ENCODE measurements at regions not wholly inside any gene's neighbourhood (a gene's known extent, or its start where the extent isn't known, plus 50 kb on each side); places are given as distances from the start of the nearest gene placed in this dataset.

DNA sequence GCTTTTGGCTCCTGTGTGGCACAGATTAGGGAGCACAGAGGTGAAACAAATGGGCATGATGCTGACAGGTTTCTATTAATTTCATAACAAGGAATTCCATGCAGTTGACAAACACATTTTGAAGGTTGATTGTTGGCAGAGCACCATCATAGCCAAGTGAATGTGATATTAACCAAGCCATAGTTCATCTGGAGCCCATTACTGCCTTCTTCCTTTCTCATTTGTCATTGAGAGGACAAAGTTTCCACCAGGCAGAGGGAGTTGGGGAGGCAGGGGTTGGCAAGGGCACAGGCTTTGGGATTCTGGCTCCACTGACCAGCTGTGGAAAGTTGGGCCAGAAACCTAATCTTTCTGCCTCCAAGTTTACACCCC lies 325.2 kb downstream of the MFSD1 start:
- DNase-seq (ENCODE audit: low spot score), result no peak

DNA sequence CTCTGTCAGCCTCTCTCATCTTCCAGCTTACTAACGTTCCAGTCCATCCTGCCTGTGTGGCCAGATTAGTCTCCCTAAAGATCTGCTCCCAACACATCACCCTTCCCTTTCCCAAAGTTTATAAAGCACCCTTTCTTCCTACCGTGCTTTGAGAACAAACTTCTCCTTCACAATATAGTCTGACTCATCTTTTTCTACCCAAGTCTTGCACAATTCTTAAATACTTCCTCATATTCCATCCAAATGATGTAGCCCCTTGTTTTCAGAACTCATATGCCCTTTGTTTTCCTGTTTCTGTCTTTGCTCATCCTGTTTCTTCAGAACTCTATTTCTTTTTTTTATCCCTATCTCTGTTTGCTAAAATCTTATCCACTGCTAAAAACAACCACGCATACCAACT lies 326.8 kb downstream of the MFSD1 start:
- peak; percentile 38 for DNase-seq (ENCODE audit: low spot score)

DNA sequence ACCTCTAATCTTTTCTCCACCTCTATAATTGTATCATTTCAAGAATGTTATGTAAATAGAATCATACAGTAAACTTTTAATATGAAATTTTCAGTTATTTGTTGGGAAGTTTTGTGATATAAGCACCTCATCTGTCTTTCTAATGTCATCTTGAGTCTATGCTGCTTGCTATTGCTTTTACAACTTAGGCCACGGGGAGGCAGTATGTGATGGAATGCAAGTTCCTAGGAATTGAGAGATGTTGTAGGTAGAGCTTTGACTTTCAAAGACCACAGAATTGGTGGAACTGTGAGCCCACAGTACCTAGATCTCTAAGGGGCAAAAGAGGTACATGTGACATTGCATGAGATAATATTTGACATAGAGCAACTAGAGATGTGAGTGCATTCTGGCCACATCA lies 328.3 kb downstream of the MFSD1 start:
- DNase-seq (ENCODE audit: low spot score), result no peak

DNA sequence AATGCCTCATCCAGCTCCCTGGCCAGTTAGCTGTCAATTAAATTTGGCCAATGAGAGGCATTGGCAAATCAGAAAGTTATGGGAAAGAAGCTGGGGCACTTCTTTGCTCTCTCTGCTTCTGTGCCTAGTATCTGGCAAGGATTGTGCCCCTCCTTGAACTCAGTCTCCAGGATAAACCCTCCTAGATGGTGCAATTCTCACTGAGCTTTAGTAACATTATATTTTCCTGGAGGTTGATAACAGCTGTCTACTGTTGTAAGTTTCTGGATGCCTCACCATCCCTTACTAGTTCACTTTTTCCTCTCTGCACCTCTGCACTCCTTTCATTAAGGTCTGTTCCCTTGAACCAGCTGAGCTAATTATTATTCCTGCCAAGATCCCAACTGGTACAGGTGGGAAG lies 329.5 kb downstream of the MFSD1 start:
- DNase-seq (ENCODE audit: low spot score), result no peak

DNA sequence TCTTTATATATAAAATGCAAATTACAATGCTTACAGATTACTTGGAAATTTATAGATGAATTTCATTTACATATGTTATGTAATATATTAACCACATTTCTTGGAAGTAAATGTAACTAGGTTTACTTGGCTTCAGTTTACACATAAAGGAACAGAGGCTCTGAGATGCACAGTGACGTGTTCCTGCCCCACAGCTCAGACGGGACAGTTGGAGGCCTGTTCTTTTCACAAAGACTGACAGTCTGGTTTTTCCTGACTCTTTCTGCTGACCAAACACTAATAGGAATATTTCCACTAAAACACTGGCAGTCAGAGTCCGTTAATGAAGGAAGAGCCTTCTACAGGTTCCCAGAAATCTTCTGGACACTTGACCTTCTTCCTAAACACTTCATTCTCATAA lies 336.1 kb downstream of the MFSD1 start:
- no peak for DNase-seq (ENCODE audit: low spot score)

DNA sequence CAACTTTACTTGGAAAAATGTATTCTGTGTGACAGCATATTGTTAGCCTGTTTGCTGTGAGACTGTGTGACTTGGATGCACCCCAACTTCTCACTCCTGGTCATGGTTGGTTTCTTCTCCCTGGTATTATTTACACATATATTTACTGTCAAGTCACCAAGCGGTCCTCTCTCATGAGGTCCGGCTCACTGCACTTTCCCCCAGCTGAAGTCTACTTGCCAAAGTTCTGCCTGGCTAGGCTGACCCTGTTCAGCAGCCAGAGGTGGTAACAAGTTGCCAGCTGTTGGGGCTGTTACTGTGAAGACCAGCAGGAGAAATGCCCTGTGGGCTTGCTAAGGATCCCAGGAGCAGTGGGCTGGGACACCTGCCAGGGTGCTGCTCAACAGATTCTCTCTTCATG lies 337.5 kb downstream of the MFSD1 start:
- DNase-seq (ENCODE audit: low spot score), result no peak

DNA sequence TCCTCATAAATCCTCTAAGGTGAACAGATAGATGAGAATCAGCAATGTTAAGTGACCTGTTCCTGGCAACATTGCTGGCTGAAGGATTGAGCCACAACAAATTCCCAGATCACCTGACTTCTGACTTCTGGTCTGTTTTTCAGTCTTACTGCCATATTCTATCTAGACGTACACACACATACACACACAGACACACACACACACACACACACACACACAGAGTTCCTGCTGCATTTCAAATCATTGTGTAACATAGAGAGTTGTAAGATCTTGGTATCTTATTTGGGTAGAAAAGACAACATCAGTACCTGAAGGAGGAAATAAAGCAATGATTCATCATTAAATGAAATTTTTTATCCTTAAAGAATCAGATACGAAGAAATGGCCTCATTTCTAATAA lies 342.6 kb downstream of the MFSD1 start:
- DNase-seq (ENCODE audit: low spot score), result no peak

DNA sequence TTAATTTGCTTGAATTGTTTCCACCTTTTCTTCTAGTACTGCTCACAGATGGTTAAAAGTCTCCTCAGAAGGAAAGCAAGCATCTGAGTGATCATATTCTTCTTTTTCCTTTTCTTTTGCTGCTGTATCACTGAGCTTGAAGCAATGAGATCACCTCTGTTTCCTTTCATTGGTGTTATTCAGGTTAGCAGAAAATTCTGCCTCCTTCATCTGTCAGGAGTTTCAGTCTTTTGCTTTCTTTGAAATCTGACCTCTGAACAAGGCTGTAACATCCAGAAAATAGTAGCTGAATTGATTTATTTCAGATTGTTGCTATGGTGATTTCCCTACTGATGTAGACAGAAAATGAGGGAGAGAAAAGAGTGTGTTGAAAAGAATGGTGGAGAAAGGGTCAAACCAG lies 343.0 kb downstream of the MFSD1 start:
- DNase-seq (ENCODE audit: low spot score), result no peak

DNA sequence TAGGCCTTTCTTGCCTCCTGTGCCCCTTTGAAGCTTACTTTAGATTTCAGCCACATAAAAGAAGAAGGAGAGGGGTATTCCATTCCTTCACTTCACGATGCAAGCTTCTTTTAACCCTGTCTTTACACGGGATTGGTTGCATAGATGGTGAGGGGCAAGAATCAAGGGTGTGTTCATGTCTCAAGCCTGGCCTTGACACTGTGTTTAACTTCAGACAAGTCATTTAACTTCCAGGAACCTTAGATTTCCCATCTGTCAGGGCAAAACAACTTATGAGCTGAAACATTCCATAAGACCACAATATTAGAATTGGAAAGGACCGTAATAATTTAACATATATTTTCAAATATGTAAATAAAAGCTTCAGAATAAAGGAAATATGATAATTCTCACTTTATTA lies 344.5 kb downstream of the MFSD1 start:
- DNase-seq (ENCODE audit: low spot score), result no peak

DNA sequence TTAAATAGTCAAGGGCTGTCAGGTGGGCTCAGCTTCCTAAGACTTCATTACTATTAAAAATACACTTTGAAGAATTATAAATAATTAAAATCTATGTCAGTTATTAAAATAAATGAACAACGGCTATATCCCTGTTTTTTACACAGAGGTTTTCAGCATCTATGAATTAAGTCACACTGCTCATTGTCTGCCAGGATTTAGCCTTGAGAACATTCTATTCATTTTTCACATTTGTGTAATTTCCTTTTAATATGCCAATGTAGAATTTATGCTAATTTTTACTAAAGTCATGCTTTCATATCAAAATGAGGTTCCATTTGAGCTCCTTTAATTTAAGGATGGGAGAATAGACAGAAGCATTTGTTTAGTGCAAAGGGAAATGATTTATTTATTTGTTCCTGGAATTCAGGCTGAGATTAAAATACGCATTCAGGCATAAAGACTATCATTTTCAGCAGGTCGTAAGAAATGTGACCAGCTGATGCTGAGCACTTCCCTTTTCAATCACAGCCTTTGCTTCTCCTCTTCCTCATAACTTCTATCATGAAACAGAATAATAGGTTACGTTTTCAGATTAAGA lies 345.1 kb downstream of the MFSD1 start:
- no peak for DNase-seq (ENCODE audit: low spot score)

DNA sequence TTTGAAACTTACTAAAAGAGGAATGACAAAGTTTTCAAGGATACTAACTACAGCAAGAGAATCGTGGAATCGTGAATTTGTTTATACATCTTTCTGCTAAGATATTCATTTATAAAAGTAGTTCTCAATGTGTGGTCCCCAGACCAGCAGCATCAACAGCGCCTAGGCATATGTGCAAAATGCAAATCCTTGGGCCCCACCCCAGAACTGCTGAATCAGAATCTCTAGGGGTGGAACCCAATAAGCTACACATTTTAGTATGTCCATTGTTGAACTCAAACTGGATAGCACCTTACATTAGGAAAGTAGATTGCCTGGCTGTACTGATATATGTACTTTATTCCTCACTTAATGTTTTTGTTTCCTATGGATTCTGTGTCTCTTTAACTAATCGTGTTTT lies 346.0 kb downstream of the MFSD1 start:
- DNase-seq (ENCODE audit: low spot score), result no peak

DNA sequence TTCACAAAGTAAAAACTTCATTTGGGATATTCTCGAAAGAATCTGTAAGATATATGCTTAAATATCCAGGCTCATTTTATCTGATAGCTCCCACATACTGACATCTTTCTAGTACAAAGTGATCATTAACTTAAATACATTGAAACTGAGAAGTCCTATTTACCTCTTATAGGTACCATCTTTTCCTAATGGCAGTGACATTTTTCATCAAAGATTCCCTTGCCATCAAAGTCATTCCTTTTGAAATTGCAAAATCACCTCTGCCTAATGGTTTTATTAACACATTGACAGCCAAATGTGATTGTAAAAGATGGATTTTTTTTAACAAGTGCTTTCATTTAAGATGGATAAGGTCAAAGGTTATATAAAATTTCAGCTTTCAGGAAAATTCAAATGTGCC lies 346.6 kb downstream of the MFSD1 start:
- no peak for DNase-seq (ENCODE audit: low spot score)

DNA sequence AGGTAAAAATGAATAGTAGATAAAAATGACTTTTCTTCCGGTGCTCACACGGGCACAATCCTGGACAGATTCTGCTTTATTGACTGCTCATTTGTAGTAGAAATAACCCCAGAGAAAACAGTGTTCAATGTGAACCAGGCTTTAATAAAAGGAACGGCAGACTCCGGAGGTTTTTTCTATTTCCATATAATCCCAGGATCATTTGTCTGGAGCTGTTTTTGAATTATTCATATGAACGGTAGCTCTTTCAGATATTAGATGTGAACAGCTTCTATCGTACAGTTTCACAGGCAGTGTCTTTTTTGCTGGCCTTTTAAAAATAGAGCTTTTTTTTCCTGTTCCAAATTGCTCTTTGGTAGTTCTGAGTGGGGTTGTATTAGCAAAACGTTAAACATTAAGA lies 347.3 kb downstream of the MFSD1 start:
- no peak for DNase-seq (ENCODE audit: low spot score)

DNA sequence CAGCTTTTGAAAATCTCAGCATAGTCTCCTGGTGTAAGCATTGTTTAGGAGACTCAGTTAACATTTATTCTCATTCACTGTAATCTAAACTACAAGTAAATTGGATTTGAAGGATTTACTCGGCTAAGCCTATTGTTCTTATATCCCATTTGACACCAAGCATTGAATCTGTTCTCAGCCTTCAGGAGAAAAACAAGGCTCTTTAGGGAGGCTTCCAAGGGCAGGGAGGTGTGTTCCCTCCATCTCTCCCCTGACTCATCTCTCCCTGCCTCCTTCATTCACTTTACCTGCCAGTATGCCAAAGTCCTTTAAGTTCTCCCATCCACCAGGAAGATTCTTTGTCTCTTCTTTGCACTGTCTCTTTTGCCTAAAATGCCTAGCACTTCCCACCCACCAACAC lies 347.8 kb downstream of the MFSD1 start:
- no peak for DNase-seq (ENCODE audit: low spot score)

DNA sequence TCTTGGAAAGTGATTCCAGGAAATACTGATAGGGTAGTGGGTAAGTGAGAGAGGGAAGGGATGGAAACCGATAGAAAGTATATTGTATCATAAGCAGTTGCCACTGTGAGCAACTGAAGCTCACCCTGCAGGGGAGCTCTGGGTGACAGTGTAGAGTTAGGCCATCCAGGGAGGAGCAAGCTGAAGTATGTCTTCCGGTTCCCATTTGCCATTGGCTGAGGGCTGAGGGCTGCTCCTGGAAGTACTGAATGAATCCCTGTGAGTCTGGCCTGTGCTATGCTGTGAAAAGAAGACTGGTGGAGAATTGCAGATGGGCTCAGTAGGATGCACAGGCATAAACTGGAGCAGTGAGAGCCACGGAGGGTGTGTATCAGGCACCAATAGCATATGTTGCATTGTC lies 348.3 kb downstream of the MFSD1 start:
- DNase-seq (ENCODE audit: low spot score), result no peak

DNA sequence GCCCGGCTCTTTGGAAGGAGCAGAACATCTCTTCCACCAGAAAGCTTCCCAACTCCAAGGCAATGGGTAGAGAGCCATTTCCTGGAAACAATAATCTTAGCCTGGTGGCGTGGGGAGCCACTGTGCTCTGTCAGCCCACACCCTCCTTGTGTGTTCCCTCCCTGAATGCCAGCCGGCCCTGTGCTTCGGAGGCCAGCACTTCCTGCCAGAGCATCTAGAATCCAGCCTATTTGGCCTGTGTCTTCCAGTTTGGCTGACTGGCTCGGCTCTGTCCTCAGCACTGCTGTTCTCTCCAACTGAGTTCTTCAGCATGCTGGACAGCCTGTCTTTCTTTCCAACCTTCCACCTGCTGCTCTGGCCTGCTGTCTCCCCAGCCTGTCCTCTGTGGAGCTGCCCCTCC lies 349.3 kb downstream of the MFSD1 start:
- DNase-seq (ENCODE audit: low spot score), result no peak

DNA sequence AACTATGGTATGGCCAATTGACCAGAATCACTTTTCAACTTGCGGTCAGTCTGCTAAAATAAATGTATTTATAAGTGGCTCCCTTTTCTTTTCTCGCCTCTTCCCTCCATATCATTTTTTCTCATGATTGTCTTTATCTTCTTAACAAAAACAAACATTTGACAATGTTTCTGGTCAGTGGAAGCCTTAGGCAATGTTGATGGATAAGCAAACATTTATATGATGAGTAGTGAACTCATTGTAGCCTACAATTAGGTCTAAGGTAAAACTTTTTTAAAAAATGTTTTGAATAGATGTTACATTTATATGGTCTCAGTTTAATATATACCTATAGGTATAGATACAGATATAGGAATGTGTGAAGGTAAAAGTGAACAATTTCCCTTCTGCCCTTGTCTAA lies 355.4 kb downstream of the MFSD1 start:
- DNase-seq (ENCODE audit: low spot score), result no peak

DNA sequence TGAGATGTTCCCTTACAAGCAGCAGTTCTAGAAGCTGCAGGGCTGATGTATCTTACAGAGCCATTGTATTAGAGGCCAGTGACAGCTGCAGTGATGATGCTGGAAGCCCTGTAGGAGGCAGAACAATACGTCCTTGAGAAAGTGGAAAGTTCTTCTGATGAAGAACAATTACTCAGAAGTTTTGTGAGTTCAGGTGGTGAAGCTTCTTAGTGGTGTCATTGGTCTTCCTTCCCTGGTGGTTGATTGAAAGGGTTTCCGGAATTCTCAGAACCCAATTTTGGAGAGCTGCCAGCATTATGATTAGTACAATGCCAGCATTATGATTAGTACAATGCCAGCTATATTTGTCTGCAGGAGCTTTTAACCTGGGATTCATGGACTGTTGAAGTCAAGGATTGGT lies 356.4 kb downstream of the MFSD1 start:
- no peak for DNase-seq (ENCODE audit: low spot score)

DNA sequence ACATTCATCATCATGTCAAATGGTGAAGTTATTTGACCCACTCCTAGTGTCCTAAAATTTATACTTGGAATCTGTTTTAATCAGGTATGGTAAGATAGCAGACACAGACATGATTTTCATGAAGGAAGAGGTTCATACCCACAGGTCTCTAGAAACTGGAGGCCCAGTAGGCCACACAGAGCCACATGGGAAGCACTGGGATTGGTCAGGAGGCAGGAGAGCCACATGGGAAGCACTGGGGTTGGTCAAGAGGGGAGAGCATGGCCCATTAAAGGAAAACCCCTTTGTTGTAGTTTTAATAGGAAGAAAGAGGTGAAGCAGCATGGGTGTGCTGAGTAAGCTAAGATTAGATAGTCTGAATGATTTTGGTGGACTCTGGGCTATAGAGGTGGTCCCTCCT lies 356.9 kb downstream of the MFSD1 start:
- no peak for DNase-seq (ENCODE audit: low spot score)

DNA sequence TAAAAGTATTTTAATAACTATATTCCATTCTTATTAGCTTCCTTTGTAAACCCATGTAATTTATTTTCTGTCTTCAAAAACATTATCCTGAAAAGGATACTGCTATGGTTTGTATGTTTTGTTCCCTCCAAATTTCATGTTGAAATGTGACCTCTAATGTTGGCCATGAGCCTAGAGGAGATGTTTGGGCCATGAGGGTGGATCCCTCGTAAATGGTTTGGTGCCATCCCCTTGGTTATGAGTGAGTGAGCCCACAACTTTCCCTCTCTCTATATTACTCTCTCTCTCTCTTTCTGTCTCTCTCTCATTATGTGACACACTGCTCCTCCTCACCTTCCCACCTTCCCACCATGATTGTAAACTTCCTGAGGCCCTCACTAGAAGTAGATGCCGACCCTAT lies 357.7 kb downstream of the MFSD1 start:
- DNase-seq (ENCODE audit: low spot score), result no peak

DNA sequence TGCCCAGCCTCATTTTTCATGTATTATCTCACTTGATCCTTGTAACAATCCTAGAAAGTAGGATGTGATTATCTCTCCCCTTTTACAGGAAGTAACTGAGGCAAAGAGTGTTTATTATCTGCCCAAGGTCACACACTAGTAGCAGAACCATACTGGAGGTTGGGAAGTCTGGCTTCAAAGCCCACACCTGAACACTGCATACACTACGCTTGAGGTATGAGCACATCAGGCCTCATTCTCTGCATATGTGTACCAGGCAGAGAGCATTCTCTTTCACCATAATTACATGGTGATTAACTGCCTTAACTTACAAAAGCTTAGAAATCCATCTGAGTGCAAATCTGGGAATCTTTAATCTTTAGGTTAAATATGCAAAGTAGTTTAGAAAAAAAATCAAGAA lies 361.8 kb downstream of the MFSD1 start:
- DNase-seq (ENCODE audit: low spot score), result no peak

DNA sequence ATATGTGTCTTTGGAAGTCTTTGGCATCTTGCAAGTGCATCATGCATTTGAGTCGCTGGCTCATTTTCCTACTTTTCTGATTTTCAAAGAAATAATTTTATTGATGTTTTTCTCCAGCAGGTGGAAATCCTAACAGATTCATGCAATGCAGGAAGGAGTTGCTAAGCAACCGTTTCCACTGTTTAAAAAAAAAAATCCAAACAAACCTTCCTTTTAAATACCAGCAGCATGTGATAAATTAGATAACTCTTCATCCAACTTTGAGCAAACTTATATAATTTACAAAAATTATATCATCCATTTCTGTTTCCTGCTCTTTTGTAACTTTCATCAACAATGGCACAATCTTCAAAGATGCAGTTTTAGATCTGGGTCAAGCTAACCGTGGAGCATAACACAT lies 364.1 kb downstream of the MFSD1 start:
- DNase-seq (ENCODE audit: low spot score), result no peak

DNA sequence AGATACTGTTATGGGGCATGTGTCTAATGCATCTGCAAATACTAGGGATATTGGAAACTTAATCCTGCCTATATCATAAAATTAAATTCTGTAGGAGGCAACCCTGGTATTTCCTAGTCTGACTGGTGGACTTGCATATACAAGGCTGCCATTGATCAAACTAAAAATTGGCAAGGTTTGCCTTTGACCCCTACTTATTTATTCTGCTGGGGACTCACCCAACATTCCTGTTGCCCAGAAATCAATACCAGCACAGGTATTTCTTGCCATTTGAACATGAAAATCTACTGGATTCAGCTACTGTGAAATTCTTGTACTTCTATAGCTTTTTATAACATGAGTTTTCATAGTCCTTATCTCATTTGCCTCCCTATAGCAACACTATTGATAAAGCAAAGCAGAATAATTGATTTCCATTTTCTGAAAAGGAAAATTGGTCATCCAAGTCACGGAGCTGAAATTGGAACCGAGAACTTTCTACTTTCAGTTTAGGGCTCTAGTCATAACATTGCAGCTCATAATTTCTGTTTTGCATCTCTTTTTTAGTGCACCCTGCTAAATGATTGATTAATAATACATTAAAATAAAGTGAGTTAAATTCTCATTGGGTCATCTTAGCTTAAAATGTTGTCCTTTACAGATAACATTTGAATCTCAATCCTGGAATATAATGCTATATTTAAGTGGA lies 365.2 kb downstream of the MFSD1 start:
- DNase-seq (ENCODE audit: low spot score), result no peak

DNA sequence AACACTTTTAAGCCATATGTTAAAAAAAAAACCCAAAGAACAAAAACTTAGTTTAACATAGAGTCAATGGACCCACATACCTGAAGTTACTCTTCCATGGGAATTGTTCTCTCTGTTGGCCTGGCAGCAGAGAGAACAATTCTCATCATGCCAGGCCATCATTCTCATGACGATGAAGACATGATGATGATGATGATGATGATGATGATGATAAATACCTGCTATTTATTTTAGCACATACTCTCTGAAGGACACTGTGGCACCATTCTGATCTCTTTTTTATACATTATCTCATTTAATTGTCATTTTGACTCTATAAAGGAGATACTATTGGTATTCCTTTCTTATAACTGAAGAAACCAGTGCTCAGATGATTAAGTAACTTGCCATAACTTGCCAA lies 366.9 kb downstream of the MFSD1 start:
- no peak for DNase-seq (ENCODE audit: low spot score)

DNA sequence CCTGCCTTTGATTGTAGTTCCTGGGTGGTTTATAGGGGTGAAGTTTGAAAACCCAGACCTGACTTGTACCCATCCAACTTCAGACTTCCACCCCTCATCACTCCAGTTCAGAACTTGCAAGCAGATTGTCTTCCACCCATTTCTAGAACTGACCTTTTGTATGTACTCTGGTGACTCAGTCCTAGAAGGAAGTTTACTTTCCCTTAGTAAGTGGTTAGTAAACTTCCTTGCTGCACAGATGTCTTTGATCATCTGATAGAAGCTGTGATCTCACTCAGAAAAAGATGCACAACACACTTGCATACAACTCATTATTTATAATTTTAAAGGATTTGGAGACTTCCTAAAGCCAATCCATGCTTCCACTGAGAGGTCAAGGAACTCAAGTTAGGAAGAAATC lies 368.0 kb downstream of the MFSD1 start:
- peak; percentile 62 for DNase-seq (ENCODE audit: low spot score)

All from AG08395 (cell line).